A673 (cell line): ENCODE measurements at regions not wholly inside any gene's neighbourhood (a gene's known extent, or its start where the extent isn't known, plus 50 kb on each side); places are given as distances from the start of the nearest gene placed in this dataset.

Experiments used
- BruUV-seq: library from RNA; stranded (reverse); fragments of 400-500 nt; replicated peaks from 2 replicates; lab custom pipeline; 2021; lab: Mats Ljungman, UMichigan
- CTCF ChIA-PET: fragments of 300-600 bp; sonication (Branson Sonifier 250); formaldehyde crosslinking; loops from one replicate; lab custom pipeline; 2022; ENCODE audit warnings: antibody characterized with exemption; lab: Charles Lee
- POLR2A ChIA-PET: fragments of 300-600 bp; sonication (Branson Sonifier 250); formaldehyde crosslinking; loops from one replicate; lab custom pipeline; 2022; ENCODE audit warnings: antibody characterized with exemption; ENCODE audit not compliant: low non-redundant PET; lab: Charles Lee
- DNase-seq: peaks from one replicate; pipeline ENCODE4 v3.0.0-alpha.2; 2015; ENCODE audit warnings: low spot score
- H3K27ac ChIP-seq: fragments of 200-600 bp; sonication (generic); 2 replicates; pipeline ENCODE4 v1.5.1; 2016; ENCODE audit warnings: mixed run types, low read depth, mild to moderate bottlenecking, mixed read lengths, antibody characterized with exemption, low read length; ENCODE audit not compliant: poor library complexity, severe bottlenecking
- H3K27me3 ChIP-seq: fragments of 200-600 bp; sonication (generic); replicated peaks from 2 replicates; pipeline ENCODE4 v1.6.1; 2017; ENCODE audit warnings: mixed run types, low read depth, mild to moderate bottlenecking, mixed read lengths, antibody characterized with exemption, low read length; ENCODE audit not compliant: insufficient read depth, poor library complexity
- H3K36me3 ChIP-seq: fragments of 200-600 bp; sonication (generic); 2 replicates; pipeline ENCODE4 v1.6.1; 2016; ENCODE audit warnings: mixed run types, mild to moderate bottlenecking, mixed read lengths, antibody characterized with exemption, low read length; ENCODE audit not compliant: insufficient read depth, poor library complexity, severe bottlenecking
- H3K4me1 ChIP-seq: fragments of 200-600 bp; sonication (generic); 2 replicates; pipeline ENCODE4 v1.6.1; 2017; ENCODE audit warnings: mixed run types, mild to moderate bottlenecking, mixed read lengths, antibody characterized with exemption, low read length; ENCODE audit not compliant: insufficient read depth, poor library complexity, severe bottlenecking
- H3K4me3 ChIP-seq: fragments of 200-600 bp; sonication (generic); 2 replicates; pipeline ENCODE4 v1.5.1; 2016; ENCODE audit warnings: low read depth, mixed run types, mild to moderate bottlenecking, mixed read lengths, low read length; ENCODE audit not compliant: poor library complexity, severe bottlenecking
- H3K9me3 ChIP-seq: fragments of 200-600 bp; sonication (generic); 2 replicates; pipeline ENCODE4 v1.6.1; 2016; ENCODE audit warnings: mixed run types, low read depth, mild to moderate bottlenecking, mixed read lengths, antibody characterized with exemption, low read length; ENCODE audit not compliant: poor library complexity, severe bottlenecking
- CTCF ChIP-seq: fragments of 300-800, 200-600 bp; sonication (generic); conservative IDR thresholded peaks from 2 replicates; pipeline ENCODE4 v1.5.1; 2017; ENCODE audit warnings: low read depth, mild to moderate bottlenecking, antibody characterized with exemption, low read length, moderate library complexity, mixed read lengths
- EZH2 ChIP-seq: fragments of 200-600 bp; sonication (generic); IDR thresholded peaks from 2 replicates; pipeline ENCODE4 v1.6.1; 2017; ENCODE audit warnings: borderline replicate concordance, low read depth, mild to moderate bottlenecking, mixed read lengths, antibody characterized with exemption, low read length; ENCODE audit not compliant: poor library complexity, severe bottlenecking
- intact Hi-C: fragments of 100-400 bp; cut with micrococcal nuclease; formaldehyde crosslinking; loops from one replicate; pipeline ENCODE4 v1.10.0; 2022; ENCODE audit not compliant: unreplicated experiment

- no peaks in the 10 kb centered on the region for H3K9me3 ChIP-seq
- no peaks in the 10 kb centered on the region for H3K4me1 ChIP-seq
- POLR2A ChIA-PET, result interaction anchor here (0.6 kb wide), 1 partner anchor 13 kb away, joined by 3 read pairs; no protein-coding TSS in a partner anchor
- CTCF ChIA-PET, result no interaction called here
- H3K27ac ChIP-seq, result no peak overlapping the region
- no peak for DNase-seq
- intact Hi-C loops, result no loop called here
- no peak overlapping the region for H3K4me3 ChIP-seq
- H3K27me3 ChIP-seq, result no peaks in the 10 kb centered on the region
- no peaks in the 10 kb centered on the region for H3K36me3 ChIP-seq
- BruUV-seq, result no TSS peak
- TF ChIP-seq CTCF, result no peak
- no peak for TF ChIP-seq EZH2
Measured at GRCh38 chr7:109529712-109530111, 960.0 kb downstream of the DNAJB9 start.

GRCh38 chr7:109532262-109532992 lies 962.8 kb downstream of the DNAJB9 start:
- ChIA-PET CTCF (no interaction called here), POLR2A (no interaction called here)
- H3K4me3 ChIP-seq, result no peak overlapping the region
- no TSS peak for BruUV-seq
- H3K27me3 ChIP-seq, result no peaks in the 10 kb centered on the region
- no peak overlapping the region for H3K27ac ChIP-seq
- no peaks in the 10 kb centered on the region for H3K9me3 ChIP-seq
- H3K36me3 ChIP-seq, result no peaks in the 10 kb centered on the region
- H3K4me1 ChIP-seq, result no peaks in the 10 kb centered on the region
- DNase-seq, result no peak
- intact Hi-C loops, result no loop called here
- TF ChIP-seq CTCF (no peak), EZH2 (no peak)

- H3K9me3 ChIP-seq, result no peaks in the 10 kb centered on the region
- no peak for DNase-seq
- H3K36me3 ChIP-seq, result no peaks in the 10 kb centered on the region
- H3K4me1 ChIP-seq, result peaks cover 10% of the 10 kb centered on the region
- ChIA-PET CTCF (no interaction called here), POLR2A (no interaction called here)
- no peaks in the 10 kb centered on the region for H3K27me3 ChIP-seq
- H3K27ac ChIP-seq, result no peak overlapping the region
- H3K4me3 ChIP-seq, result no peak overlapping the region
- intact Hi-C loops, result no loop called here
- TF ChIP-seq EZH2 (no peak), CTCF (no peak)
- BruUV-seq, result no TSS peak
Measured at GRCh38 chr7:109545686-109546085, 976.0 kb downstream of the DNAJB9 start.
